Karpas-422 (cell line): ENCODE measurements at regions not wholly inside any gene's neighbourhood (a gene's known extent, or its start where the extent isn't known, plus 50 kb on each side); places are given as distances from the start of the nearest gene placed in this dataset.

Source experiments
- DNase-seq: peaks from one replicate; pipeline ENCODE4 v3.0.0-alpha.2; 2015
- H2AFZ ChIP-seq: fragments of 200-600 bp; sonication (generic); 2 replicates; pipeline ENCODE4 v1.6.1; 2014; ENCODE audit warnings: antibody characterized with exemption, low read length, mixed read lengths
- H3K27ac ChIP-seq: fragments of 200-600 bp; sonication (generic); 2 replicates; pipeline ENCODE4 v1.5.1; 2014; ENCODE audit warnings: mild to moderate bottlenecking, low read length, moderate library complexity
- H3K27me3 ChIP-seq: fragments of 200-600 bp; sonication (generic); 2 replicates; pipeline ENCODE4 v1.6.1; 2014; ENCODE audit warnings: low read length, mixed read lengths
- H3K36me3 ChIP-seq: fragments of 200-600 bp; sonication (generic); 2 replicates; pipeline ENCODE4 v1.6.1; 2014; ENCODE audit warnings: low read length, mixed read lengths; ENCODE audit not compliant: insufficient read depth
- H3K4me1 ChIP-seq: fragments of 200-600 bp; sonication (generic); 2 replicates; pipeline ENCODE4 v1.6.1; 2014; ENCODE audit warnings: mild to moderate bottlenecking, low read length, mixed read lengths
- H3K4me2 ChIP-seq: fragments of 200-600 bp; sonication (generic); 2 replicates; pipeline ENCODE4 v1.6.1; 2014; ENCODE audit warnings: low read length, low read depth, mild to moderate bottlenecking; ENCODE audit not compliant: poor library complexity, severe bottlenecking
- H3K4me3 ChIP-seq: fragments of 200-600 bp; sonication (generic); 2 replicates; pipeline ENCODE4 v1.5.1; 2014; ENCODE audit warnings: mild to moderate bottlenecking, antibody characterized with exemption, low read length, mixed read lengths
- H3K79me2 ChIP-seq: fragments of 200-600 bp; sonication (generic); 2 replicates; pipeline ENCODE4 v1.6.1; 2014; ENCODE audit warnings: mild to moderate bottlenecking, low read length, mixed read lengths
- H3K9ac ChIP-seq: fragments of 200-600 bp; sonication (generic); 2 replicates; pipeline ENCODE4 v1.6.0; 2014; ENCODE audit warnings: low read length
- H3K9me2 ChIP-seq: fragments of 200-600 bp; sonication (generic), shearing (Covaris generic); replicated peaks from 2 replicates; pipeline ENCODE4 v1.6.0; 2014; ENCODE audit warnings: mild to moderate bottlenecking, low read length, moderate library complexity; ENCODE audit not compliant: insufficient read depth
- H3K9me3 ChIP-seq: fragments of 300-700, 200-600 bp; sonication (generic); 2 replicates; pipeline ENCODE4 v1.6.1; 2014; ENCODE audit warnings: low read length, mixed read lengths
- H4K20me1 ChIP-seq: fragments of 200-600 bp; sonication (generic); 2 replicates; pipeline ENCODE4 v1.6.1; 2014; ENCODE audit warnings: mild to moderate bottlenecking, antibody characterized with exemption, low read length, low read depth; ENCODE audit not compliant: insufficient read depth

GRCh38 chr10:108817584-108817983 lies 1105.7 kb downstream of the XPNPEP1 start:
- no peak overlapping the region for H3K4me3 ChIP-seq
- no peak overlapping the region for H3K9ac ChIP-seq
- DNase-seq = no peak
- no peak overlapping the region for H3K27ac ChIP-seq
- no peak overlapping the region for H2AFZ ChIP-seq
- H4K20me1 ChIP-seq = no peaks in the 10 kb centered on the region
- no peaks in the 10 kb centered on the region for H3K4me1 ChIP-seq
- H3K79me2 ChIP-seq = no peaks in the 10 kb centered on the region
- no peak overlapping the region for H3K4me2 ChIP-seq
- H3K36me3 ChIP-seq = no peaks in the 10 kb centered on the region
- peaks cover 17% of the 10 kb centered on the region for H3K9me3 ChIP-seq
- no peaks in the 10 kb centered on the region for H3K27me3 ChIP-seq
- H3K9me2 ChIP-seq = no peaks in the 10 kb centered on the region

GRCh38 chr10:108817135-108817534 lies 1106.2 kb downstream of the XPNPEP1 start:
- no peak overlapping the region for H3K4me3 ChIP-seq
- DNase-seq = no peak

DNA sequence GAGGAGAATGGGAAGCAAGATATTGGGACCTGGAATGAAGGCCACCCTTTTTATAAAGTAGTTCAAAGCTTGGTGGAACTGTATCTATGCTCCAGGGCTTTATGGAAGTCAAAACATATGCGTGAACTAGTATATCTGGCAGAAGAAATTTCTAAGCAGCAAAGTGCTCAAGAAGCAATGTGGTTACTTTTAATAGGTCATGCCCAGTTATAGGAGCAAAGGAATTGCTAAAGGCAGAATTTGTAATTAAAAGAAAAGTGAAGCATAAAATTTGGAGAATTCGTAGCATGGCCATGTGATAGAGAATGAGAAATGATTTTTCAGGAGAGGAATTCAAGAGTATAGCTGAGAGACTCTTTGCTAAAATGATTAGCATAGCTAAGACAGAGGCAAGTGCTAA lies 1110.4 kb downstream of the XPNPEP1 start:
- Histone ChIP-seq H3K27me3 (no peaks in the 10 kb centered on the region), H3K9me3 (peaks cover 29% of the 10 kb centered on the region), H3K9me2 (no peaks in the 10 kb centered on the region), H4K20me1 (no peaks in the 10 kb centered on the region), H3K4me1 (no peaks in the 10 kb centered on the region), H3K4me2 (no peak overlapping the region), H3K36me3 (no peaks in the 10 kb centered on the region), H3K4me3 (no peak overlapping the region), H3K9ac (no peak overlapping the region), H3K79me2 (no peaks in the 10 kb centered on the region), H2AFZ (no peak overlapping the region), H3K27ac (no peak overlapping the region)
- no peak for DNase-seq

More at GRCh38 chr10:108817135-108817534, 1106.2 kb downstream of the XPNPEP1 start:
- Histone ChIP-seq H3K9ac (no peak overlapping the region), H3K9me2 (no peaks in the 10 kb centered on the region), H3K27me3 (no peaks in the 10 kb centered on the region), H3K9me3 (peaks cover 14% of the 10 kb centered on the region), H3K27ac (no peak overlapping the region), H3K4me2 (no peak overlapping the region), H4K20me1 (no peaks in the 10 kb centered on the region), H2AFZ (no peak overlapping the region), H3K36me3 (no peaks in the 10 kb centered on the region), H3K79me2 (no peaks in the 10 kb centered on the region), H3K4me1 (no peaks in the 10 kb centered on the region)

GRCh38 chr10:108812296-108812695 lies 1111.0 kb downstream of the XPNPEP1 start:
- Histone ChIP-seq H3K9me2 (no peaks in the 10 kb centered on the region), H4K20me1 (no peaks in the 10 kb centered on the region), H3K27ac (no peak overlapping the region), H3K4me1 (no peaks in the 10 kb centered on the region), H3K36me3 (no peaks in the 10 kb centered on the region), H3K27me3 (no peaks in the 10 kb centered on the region), H3K9me3 (peaks cover 32% of the 10 kb centered on the region), H3K9ac (no peak overlapping the region), H3K79me2 (no peaks in the 10 kb centered on the region), H3K4me3 (no peak overlapping the region), H2AFZ (no peak overlapping the region), H3K4me2 (no peak overlapping the region)
- DNase-seq = no peak

- Histone ChIP-seq H3K27me3 (no peaks in the 10 kb centered on the region), H3K9me2 (no peaks in the 10 kb centered on the region), H3K4me1 (no peaks in the 10 kb centered on the region), H3K9me3 (peaks cover 35% of the 10 kb centered on the region), H3K79me2 (no peaks in the 10 kb centered on the region), H3K27ac (no peak overlapping the region), H3K4me2 (no peak overlapping the region), H3K9ac (no peak overlapping the region), H2AFZ (no peak overlapping the region), H3K4me3 (no peak overlapping the region), H4K20me1 (no peaks in the 10 kb centered on the region), H3K36me3 (no peaks in the 10 kb centered on the region)
- no peak for DNase-seq
These were observed 1115.1 kb downstream of the XPNPEP1 start for GRCh38 chr10:108808228-108808627.

- H3K4me2 ChIP-seq = no peak overlapping the region
- no peak overlapping the region for H3K27ac ChIP-seq
- no peak overlapping the region for H2AFZ ChIP-seq
- no peaks in the 10 kb centered on the region for H3K27me3 ChIP-seq
- H3K9ac ChIP-seq = no peak overlapping the region
- H3K9me2 ChIP-seq = no peaks in the 10 kb centered on the region
- no peak for DNase-seq
- no peaks in the 10 kb centered on the region for H3K36me3 ChIP-seq
- no peaks in the 10 kb centered on the region for H4K20me1 ChIP-seq
- no peaks in the 10 kb centered on the region for H3K4me1 ChIP-seq
- no peaks in the 10 kb centered on the region for H3K79me2 ChIP-seq
- no peak overlapping the region for H3K4me3 ChIP-seq
- H3K9me3 ChIP-seq = peaks cover 28% of the 10 kb centered on the region
These were observed 1121.4 kb downstream of the XPNPEP1 start for GRCh38 chr10:108801775-108802517.

GRCh38 chr10:108801220-108801619 lies 1122.1 kb downstream of the XPNPEP1 start:
- peaks cover 28% of the 10 kb centered on the region for H3K9me3 ChIP-seq
- H3K4me1 ChIP-seq = no peaks in the 10 kb centered on the region
- H4K20me1 ChIP-seq = no peaks in the 10 kb centered on the region
- H3K9me2 ChIP-seq = no peaks in the 10 kb centered on the region
- no peak overlapping the region for H3K4me3 ChIP-seq
- H3K27me3 ChIP-seq = no peaks in the 10 kb centered on the region
- H3K36me3 ChIP-seq = no peaks in the 10 kb centered on the region
- H3K4me2 ChIP-seq = no peak overlapping the region
- DNase-seq = no peak
- no peaks in the 10 kb centered on the region for H3K79me2 ChIP-seq
- H3K27ac ChIP-seq = no peak overlapping the region
- no peak overlapping the region for H3K9ac ChIP-seq
- H2AFZ ChIP-seq = no peak overlapping the region

GRCh38 chr10:108797573-108797972 lies 1125.7 kb downstream of the XPNPEP1 start:
- no peaks in the 10 kb centered on the region for H3K36me3 ChIP-seq
- H3K4me3 ChIP-seq = no peak overlapping the region
- no peak overlapping the region for H2AFZ ChIP-seq
- H3K4me2 ChIP-seq = no peak overlapping the region
- no peaks in the 10 kb centered on the region for H3K4me1 ChIP-seq
- H3K9ac ChIP-seq = no peak overlapping the region
- no peak overlapping the region for H3K27ac ChIP-seq
- no peak for DNase-seq
- H3K27me3 ChIP-seq = no peaks in the 10 kb centered on the region
- no peaks in the 10 kb centered on the region for H3K9me2 ChIP-seq
- H4K20me1 ChIP-seq = no peaks in the 10 kb centered on the region
- peaks cover 14% of the 10 kb centered on the region for H3K9me3 ChIP-seq
- H3K79me2 ChIP-seq = no peaks in the 10 kb centered on the region
